Liver (tissue), 7 donors: ENCODE measurements at regions not wholly inside any gene's neighbourhood (a gene's known extent, or its start where the extent isn't known, plus 50 kb on each side); places are given as distances from the start of the nearest gene placed in this dataset.

Experiments used
- DNase-seq: peaks from one replicate; pipeline ENCODE4 v3.0.0-alpha.2; 2017; ENCODE audit warnings: low spot score
- H3K27ac ChIP-seq, 2 donors: one replicate each; pipeline ENCODE4 v1.7.0; 2013; ENCODE audit warnings: inconsistent platforms in 2 of 2, low read length in 2 of 2, control low read depth in 1 of 2, low read depth in 1 of 2, mild to moderate bottlenecking in 1 of 2
- H3K27me3 ChIP-seq, 4 donors: one replicate each; pipeline versions ENCODE4 v1.6.1 to v1.7.0; 2013; ENCODE audit warnings: low read length in 3 of 4, inconsistent platforms in 1 of 4, mild to moderate bottlenecking in 1 of 4, moderate library complexity in 1 of 4; ENCODE audit not compliant: control insufficient read depth in 4 of 4, insufficient read depth in 4 of 4
- H3K36me3 ChIP-seq, 4 donors: one replicate each; pipeline versions ENCODE4 v1.6.1 to v1.7.0; 2013; ENCODE audit warnings: low read length in 3 of 4, mild to moderate bottlenecking in 3 of 4, low read depth in 1 of 4, moderate library complexity in 1 of 4; ENCODE audit not compliant: control insufficient read depth in 4 of 4, insufficient read depth in 3 of 4
- H3K4me1 ChIP-seq, 4 donors: one replicate each; pipeline versions ENCODE4 v1.6.1 to v1.7.0; 2013; ENCODE audit warnings: low read length in 3 of 4, mild to moderate bottlenecking in 3 of 4, moderate library complexity in 1 of 4; ENCODE audit not compliant: control insufficient read depth in 4 of 4, insufficient read depth in 4 of 4
- H3K4me3 ChIP-seq, 3 donors: one replicate each; pipeline versions ENCODE4 v1.6.1 to v1.7.0; 2013; ENCODE audit warnings: low read length in 3 of 3, control low read depth in 1 of 3, low read depth in 1 of 3, mild to moderate bottlenecking in 1 of 3
- H3K9ac ChIP-seq, 2 donors: one replicate each; pipeline ENCODE4 v1.7.0; 2013; ENCODE audit warnings: low read length in 2 of 2, mild to moderate bottlenecking in 2 of 2, moderate library complexity in 2 of 2, control low read depth in 1 of 2, low read depth in 1 of 2
- H3K9me3 ChIP-seq, 4 donors: one replicate each; pipeline versions ENCODE4 v1.6.1 to v1.7.0; 2013; ENCODE audit warnings: low read length in 3 of 4; ENCODE audit not compliant: control insufficient read depth in 4 of 4
- FOXA1 ChIP-seq: IDR thresholded peaks from 2 replicates; pipeline ENCODE4 v1.6.1; 2016; ENCODE audit warnings: antibody characterized with exemption
- GABPA ChIP-seq, 2 donors: IDR thresholded peaks in 1 of 2; conservative IDR thresholded peaks in 1 of 2; 2 replicates each; pipeline ENCODE4 v1.6.1; 2016; ENCODE audit warnings: antibody characterized with exemption in 2 of 2, mild to moderate bottlenecking in 1 of 2, moderate library complexity in 1 of 2
- HNF4A ChIP-seq, 2 donors: conservative IDR thresholded peaks; 2 replicates each; pipeline ENCODE4 v1.6.1; 2016; ENCODE audit warnings: antibody characterized with exemption in 2 of 2, mild to moderate bottlenecking in 2 of 2
- JUND ChIP-seq, 2 donors: IDR thresholded peaks; 2 replicates each; pipeline ENCODE4 v1.6.1; 2016; ENCODE audit warnings: antibody characterized with exemption in 2 of 2
- MAX ChIP-seq: IDR thresholded peaks from 2 replicates; pipeline ENCODE4 v1.6.1; 2016; ENCODE audit warnings: antibody characterized with exemption
- RAD21 ChIP-seq, 2 donors: IDR thresholded peaks; 2 replicates each; pipeline ENCODE4 v1.6.1; 2016; ENCODE audit warnings: antibody characterized with exemption in 2 of 2, mild to moderate bottlenecking in 2 of 2
- REST ChIP-seq: IDR thresholded peaks from 2 replicates; pipeline ENCODE4 v1.6.1; 2016; ENCODE audit warnings: antibody characterized with exemption, mild to moderate bottlenecking
- RXRA ChIP-seq, 2 donors: IDR thresholded peaks; 2 replicates each; pipeline ENCODE4 v1.6.1; 2017 to 2018; ENCODE audit warnings: antibody characterized with exemption in 2 of 2, mild to moderate bottlenecking in 1 of 2
- SP1 ChIP-seq: IDR thresholded peaks from 2 replicates; pipeline ENCODE4 v1.6.1; 2018; ENCODE audit warnings: antibody characterized with exemption, mild to moderate bottlenecking
- YY1 ChIP-seq: IDR thresholded peaks from 2 replicates; pipeline ENCODE4 v1.6.1; 2016; ENCODE audit warnings: antibody characterized with exemption, mild to moderate bottlenecking
- ZBTB33 ChIP-seq: IDR thresholded peaks from 2 replicates; pipeline ENCODE4 v1.6.1; 2016; ENCODE audit warnings: antibody characterized with exemption
- WGBS: extraction: QIAGEN DNeasy Blood & Tissue Kit; methylation state at CpG from one replicate; pipeline ENCODE4 v1.1.7; 2013; 5-methylcytosine and 5-hydroxymethylcytosine counted together
- donor health status: healthy.
- donor health status: healthy.
- donor health status: healthy.
- donor health status: healthy.

- DNase-seq: no peak
- TF ChIP-seq RAD21 (IDR thresholded peaks at IDR 0.05): peak in 1 of 2 donors; percentile 12
- TF ChIP-seq SP1: peak; percentile 38
- no peak for TF ChIP-seq FOXA1
- no peak for TF ChIP-seq REST
- TF ChIP-seq JUND (IDR thresholded peaks at IDR 0.05): peak in 1 of 2 donors; percentile 39
- TF ChIP-seq RXRA (IDR thresholded peaks at IDR 0.05): peak; percentile 31 to 51
- no peak for TF ChIP-seq ZBTB33
- TF ChIP-seq YY1: peak; percentile 36
- TF ChIP-seq HNF4A (conservative IDR thresholded peaks at IDR 0.05): peak; percentile 56 to 64
- Histone ChIP-seq H3K9me3 (peaks cover 0 to 4% (median 0%) of the 10 kb centered on the region in 4 donors), H3K36me3 (no peaks in the 10 kb centered on the region), H3K4me1 (peaks cover 5 to 46% (median 30%) of the 10 kb centered on the region in 4 donors), H3K27me3 (no peaks in the 10 kb centered on the region), H3K4me3 (no peak overlapping the region), H3K9ac (no peak overlapping the region), H3K27ac (no peak overlapping the region)
- WGBS: 76% methylated on average over 6 of the region's 6 CpGs
Measured at GRCh38 chr2:234691968-234692955, 195.4 kb upstream of the ARL4C start.

GRCh38 chr2:234691214-234691575 is 194.3 kb upstream of the ARL4C start:
- Histone ChIP-seq H3K9ac (no peak overlapping the region), H3K9me3 (no peaks in the 10 kb centered on the region), H3K27me3 (no peaks in the 10 kb centered on the region), H3K4me3 (no peak overlapping the region), H3K27ac (no peak overlapping the region), H3K4me1 (peaks cover 5 to 46% (median 30%) of the 10 kb centered on the region in 4 donors), H3K36me3 (no peaks in the 10 kb centered on the region)
- WGBS: 40% methylated on average over 7 of the region's 7 CpGs
- TF ChIP-seq MAX (no peak), GABPA (IDR thresholded peaks at IDR 0.05 in 1 of 2, conservative IDR thresholded peaks at IDR 0.05 in 1 of 2) (no peak)
- no peak for DNase-seq
